ENCODE measurements at regions not wholly inside any gene's neighbourhood (a gene's known extent, or its start where the extent isn't known, plus 50 kb on each side); places are given as distances from the start of the nearest gene placed in this dataset.

DNA sequence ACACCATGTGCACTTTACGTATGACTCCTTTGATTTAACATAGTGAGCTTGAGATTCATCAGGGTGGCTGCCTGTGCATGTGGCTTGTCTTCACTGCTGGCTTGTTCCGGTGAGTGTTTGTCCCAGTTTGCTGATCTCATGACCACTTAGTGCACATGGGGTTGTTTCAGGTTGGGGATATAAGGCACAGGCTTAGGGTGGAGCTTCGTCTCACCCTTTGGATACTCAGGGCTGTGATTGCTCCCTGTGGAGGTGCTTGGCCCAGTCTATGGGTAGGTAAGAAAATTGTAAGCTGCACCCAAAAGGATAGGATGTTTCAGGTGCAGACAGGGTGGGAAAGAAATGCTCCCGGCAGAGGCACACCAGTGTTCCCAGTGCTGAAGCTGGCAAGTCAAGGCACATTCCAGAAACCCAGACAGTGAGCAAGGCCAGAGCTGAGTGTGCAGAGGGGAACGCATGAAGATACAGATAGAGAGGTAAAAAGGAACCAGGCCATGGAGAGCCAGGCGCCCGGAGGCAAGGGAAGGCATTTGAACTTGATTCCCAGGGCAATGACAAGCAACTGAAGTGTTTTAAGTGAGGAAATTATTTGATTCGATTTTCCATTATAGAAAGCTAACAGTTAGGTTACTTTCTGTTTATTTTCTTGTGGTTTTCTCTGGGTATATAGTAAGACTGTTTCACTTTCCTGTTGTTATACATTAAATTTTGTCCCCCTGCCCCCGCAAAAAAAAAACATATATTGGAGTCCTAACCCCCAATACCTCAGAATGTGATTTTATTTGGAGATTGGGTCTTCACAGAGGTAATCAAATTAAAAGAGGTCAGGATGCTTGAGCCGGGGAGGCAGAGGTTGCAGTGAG is 289.8 kb upstream of the KLF6 start:
- DNase-seq (ENCODE audit: low spot score), result peak; percentile 29

DNA sequence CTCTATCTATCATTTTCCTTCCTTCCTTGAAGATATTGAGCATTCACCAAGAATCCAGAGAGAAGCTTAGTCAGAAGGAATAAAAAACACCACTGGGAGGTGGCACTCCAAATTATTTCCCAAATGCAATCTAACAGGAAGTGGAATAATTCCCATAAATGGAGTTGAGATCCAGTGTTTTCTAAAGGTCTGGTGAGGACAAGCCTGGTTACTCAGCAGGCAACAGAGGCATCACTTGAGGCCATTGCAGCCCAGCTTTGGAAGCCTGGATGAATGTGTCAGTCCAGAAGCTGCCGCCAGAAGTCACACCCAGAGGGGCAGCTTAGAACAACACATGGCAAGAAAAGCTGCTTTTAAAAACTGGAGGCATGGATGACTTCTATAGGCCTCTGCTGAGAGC is 288.9 kb upstream of the KLF6 start:
- DNase-seq (ENCODE audit: low spot score), result no peak

DNA sequence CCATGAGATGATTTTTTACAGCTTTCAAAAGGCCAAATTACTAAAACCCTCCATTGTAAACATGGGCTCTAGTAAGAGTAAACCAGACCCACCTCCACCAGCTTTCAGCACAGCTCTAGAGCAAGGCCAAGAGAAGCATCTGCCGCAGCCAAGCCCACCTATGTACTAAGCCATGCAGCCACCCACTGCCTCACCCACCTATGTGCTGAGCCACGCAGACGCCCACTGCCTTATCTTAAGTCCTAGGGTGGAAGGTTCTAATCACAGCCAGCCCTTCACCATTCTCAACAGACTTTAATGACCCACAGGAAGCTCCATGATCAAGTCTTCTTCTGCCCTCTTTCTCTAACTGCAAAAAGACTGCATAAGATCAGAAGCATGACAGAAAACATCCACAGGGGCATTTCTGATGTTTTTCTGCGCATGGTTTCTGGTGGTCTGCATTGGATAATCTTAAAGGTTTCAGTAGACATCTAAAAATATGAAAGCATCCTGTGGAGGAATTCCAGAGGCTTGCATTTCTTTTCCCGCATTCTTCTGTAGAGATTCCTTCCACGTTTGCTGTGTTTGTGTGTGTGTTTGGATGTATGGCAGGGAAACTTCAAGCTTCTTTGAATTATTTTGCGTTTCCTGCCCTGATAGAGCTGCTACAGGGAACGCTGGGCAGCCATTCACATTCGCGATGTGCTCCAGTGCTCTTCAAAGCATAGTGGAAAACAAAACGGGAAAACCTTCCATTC is 286.1 kb upstream of the KLF6 start:
- DNase-seq (ENCODE audit: low spot score), result no peak

DNA sequence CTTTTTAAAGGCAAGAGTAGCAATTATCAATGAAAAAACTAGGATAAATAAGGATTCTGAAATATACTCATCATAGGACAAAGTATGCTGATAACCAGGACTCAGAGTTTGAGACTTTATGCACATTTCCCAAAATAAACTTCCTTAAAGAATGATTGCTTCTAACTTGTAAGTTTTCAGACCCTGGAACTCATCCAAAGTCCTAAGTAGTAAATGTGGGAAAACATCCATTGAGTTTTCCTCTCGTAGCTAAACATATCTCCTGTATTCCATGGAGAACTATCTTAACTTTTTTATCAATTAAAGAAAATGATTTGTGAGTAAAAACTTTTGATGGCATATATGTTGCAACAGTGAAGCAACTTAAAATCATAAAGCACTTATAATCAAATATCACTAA is 285.2 kb upstream of the KLF6 start:
- DNase-seq (ENCODE audit: low spot score), result no peak

DNA sequence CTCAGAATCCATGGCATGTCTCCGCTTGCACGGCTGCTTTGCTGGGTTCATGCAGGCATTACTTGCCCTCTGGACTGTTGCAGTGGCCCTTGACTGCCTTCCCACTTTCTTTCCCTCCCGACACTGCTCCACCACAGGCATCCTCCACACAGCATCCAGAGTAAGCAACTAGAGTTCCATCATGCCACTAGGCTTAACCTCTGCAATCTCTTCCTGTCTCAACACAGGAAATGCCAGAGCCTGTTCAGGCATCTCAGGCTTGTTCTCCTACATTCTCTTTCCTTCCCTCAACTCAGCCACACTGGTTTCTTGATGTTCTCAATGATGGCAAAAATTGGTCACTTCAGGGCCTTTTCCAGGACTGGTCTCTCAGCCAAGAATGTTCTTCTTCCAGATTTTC is 284.5 kb upstream of the KLF6 start:
- no peak for DNase-seq (ENCODE audit: low spot score)

DNA sequence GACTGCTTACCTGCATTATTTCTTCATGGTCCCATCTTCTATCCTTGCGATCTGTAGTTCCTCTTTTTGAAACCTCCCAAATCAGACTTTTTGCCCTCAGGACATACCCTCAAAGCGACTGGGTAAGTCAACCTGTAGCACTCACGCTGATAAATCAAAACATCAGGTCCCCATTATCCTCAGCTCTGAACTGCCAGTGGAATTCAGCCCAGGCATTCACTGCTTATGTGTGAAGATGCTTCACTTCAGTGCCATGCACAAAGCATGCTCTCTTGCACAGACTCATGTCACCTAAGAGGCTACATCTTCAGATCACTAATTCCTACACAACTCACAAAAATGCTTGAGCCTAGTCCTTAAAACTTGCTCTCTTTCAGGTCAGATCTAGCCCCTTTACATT is 283.6 kb upstream of the KLF6 start:
- no peak for DNase-seq (ENCODE audit: low spot score)

DNA sequence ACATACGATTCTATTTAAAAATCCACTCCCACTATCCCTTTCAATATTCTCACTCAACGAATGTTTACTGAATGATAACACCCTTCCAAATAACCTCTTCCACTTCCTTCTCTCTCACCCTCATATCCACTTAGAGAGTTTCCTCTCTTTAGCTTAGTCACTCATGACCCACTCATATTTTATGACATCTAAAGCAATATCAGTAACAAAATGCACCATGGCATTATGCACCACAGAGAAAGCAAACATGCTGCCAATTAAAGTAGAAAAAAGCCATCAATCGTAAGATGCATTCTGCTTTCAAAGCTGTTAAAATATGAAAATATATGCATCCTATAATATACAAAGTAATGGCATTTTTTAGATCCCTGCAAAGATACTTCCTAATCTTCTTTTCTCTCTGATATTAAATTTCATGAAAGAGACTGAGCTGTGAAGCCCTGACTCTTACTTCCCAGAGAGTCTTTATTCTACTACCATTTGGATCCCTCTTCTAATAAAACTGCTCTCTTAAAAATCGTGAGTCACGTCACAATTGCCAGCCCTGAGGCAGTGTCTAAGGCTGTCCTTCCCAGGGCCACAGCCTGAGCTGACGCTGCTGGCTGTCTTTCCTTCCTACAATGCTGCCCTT is 283.0 kb upstream of the KLF6 start:
- DNase-seq (ENCODE audit: low spot score), result no peak

DNA sequence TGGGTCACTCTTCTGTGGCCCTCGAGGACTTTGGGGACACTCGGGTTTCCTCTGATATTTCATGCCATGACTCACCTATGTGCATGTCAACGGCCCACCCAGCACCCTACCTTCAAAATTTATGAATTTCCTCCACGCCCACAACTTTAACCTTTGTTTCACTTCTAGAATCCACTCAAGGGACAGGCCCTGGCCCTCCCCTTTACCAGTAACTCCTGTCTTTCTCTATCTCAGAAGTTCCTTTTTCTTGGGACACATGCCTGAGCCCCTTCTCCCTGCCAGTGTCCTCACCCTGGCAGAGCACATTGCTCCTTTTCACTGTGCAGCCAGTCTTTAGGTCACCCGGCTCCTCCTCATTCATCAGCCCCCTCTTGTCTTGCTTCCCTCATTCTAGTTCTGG is 282.5 kb upstream of the KLF6 start:
- no peak for DNase-seq (ENCODE audit: low spot score)

DNA sequence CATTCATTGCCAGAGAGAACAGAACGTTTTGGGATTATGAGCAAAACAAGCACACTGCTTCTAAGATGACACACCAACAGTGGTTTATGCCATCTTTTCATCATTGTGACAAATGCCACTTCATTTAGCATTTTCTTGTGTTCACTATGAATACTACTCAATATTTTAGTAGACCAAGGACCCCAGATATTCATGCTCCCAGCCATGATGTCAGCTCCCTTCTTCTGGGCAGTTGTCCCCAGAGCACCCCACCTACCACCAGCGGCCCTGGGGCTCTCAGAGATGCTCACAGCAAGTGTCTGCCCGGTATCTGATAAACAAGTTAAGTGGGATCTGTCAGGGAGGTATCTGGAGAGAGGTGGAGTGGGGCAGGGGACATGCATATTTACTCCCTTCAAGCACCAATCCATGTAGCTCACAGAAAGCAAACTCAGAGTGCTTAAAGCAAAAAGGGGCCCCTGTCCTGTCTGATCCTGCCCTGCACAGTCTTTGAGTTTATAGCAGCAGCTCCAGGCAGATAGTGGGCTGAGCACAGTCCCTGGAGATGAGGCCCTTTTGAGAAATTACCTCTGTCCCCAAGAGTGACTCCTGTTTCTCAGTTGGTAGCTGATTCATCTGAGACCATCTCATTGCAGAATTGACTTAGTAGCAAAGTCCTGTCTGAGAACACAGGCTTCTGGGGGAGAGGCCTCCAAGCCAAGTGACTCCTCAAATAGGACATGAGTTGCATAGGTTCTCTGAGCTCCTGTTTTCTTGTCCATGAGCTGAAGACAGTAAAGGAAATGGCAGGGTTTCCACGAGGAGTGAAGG is 281.8 kb upstream of the KLF6 start:
- DNase-seq (ENCODE audit: low spot score), result no peak

DNA sequence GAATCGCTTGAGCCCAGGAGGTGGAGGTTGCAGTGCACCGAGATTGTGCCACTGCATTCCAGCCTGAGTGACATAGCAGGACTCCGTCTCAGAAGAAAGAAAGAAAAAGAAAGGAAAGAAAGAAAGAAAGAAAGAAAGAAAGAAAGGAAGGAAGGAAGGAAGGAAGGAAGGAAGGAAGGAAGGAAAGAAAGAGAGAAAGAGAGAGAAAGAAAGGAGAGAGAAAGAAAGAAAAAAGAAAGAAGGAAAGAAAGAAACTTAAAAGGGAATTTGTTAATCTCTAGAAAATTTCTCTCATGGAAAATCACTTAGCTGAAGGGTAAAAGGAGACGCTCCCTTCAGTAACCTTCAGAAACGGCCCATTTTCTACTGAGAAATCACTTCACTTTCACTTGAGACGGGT is 279.5 kb upstream of the KLF6 start:
- DNase-seq (ENCODE audit: low spot score), result no peak

DNA sequence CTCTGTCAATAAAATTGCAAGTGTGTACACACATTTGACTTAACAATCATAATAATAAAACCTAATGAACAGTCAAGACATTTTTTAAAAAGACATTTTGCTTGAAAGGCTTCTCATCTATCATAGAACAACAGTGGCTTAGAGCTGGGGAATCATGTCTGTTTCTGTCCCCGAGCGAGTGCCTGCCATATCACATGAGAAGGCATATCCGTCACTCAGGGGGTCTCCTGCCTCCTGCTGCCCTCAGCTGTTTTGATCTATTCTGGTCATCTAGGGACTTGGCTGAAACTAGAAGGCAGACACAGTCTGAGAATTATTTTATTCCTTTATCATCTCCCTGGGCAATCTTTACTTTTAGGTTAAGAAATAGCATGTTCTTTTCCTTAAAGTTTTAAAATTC is 278.7 kb upstream of the KLF6 start:
- DNase-seq (ENCODE audit: low spot score), result no peak

DNA sequence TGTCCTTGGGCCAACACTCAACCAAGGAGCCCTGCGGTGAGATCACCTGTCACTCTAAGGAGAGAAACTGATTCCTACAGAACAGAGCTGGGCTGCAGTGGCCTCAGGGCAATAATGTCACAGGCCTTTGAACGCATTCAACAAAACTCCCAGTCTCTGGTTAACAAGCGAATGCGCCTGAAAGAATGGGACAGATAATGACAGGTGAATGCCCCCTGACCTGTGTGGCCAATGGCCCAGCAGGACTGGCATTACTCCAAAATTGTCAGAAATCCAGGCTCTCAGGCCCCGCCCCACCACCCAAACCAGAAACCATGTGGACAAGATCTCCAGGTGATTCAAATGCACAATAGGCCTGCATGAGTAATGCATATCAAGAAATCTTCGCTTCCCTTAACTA is 277.7 kb upstream of the KLF6 start:
- DNase-seq (ENCODE audit: low spot score), result no peak

DNA sequence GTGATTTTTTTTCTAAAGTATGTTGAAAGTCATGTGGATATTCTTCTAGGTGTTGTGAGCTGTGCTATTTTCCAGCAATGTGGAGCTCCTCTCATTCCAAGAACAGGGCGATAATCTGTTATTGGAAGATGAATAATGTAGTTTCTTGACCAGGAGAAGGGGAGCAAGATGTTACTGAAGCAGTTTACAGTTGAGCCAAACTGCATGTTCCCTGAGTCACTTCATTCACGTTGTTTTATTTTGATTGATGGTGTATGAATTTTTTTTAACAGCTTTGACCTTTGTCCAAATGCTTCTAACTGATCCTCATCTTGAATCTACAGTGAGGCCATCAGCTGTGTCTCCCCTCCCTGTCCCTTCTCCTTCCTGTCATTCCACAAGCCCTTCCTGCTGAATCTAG is 277.1 kb upstream of the KLF6 start:
- DNase-seq (ENCODE audit: low spot score), result no peak

DNA sequence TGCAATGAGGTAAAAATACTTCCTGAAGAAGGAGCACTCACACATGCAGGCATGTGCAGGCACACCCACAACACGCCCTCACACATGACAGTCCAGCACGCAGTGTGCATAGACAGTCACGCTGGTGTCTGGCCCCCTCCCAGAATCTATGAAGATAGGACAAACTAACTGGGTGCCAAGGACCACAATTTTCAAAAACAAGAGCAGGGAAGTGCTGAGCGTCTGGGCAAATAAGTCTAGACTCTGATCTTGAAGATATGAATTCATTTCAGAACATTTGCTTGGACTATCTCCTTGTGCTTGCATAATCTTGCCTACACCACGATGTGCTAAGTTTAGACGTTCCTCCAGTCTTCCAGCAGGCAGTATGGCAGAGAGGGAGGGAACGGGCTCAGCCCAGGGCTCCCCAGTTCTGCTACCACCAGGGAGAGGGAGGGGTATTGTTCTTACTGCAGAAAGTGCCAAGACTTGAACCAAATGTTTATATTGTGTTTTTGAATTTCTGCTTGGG is 276.5 kb upstream of the KLF6 start:
- no peak for DNase-seq (ENCODE audit: low spot score)

DNA sequence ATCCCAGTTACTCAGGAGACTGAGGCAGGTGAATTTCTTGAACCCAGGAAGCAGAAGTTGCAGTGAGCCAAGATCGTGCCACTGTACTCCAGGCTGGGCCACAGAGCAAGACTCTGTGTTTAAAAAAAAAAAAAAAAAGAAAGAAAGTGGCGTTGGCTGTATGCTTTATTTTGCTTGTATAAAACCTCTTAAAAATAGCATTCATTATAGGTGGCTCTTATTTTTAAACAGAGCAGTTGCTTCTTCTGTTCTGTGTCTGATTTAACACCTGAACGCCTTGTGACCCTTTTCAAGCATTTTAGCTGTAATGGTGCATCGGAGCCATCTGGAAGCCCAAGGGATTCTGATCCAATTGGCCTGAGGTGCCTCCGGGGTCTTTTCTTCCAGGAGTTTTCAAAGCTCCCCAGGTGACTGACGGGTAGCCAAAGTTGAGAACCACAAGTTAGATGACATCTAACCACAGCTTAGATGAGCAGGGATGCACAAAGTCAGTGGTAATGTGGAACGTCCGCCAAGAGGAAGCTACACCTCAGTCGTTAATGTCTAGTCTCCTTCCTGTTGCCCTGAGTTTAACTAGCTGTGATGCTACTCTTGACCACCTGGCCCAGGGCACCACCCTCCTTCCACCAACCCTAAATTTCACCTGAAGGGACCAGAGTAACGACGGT is 274.6 kb upstream of the KLF6 start:
- DNase-seq (ENCODE audit: low spot score), result peak; percentile 51

DNA sequence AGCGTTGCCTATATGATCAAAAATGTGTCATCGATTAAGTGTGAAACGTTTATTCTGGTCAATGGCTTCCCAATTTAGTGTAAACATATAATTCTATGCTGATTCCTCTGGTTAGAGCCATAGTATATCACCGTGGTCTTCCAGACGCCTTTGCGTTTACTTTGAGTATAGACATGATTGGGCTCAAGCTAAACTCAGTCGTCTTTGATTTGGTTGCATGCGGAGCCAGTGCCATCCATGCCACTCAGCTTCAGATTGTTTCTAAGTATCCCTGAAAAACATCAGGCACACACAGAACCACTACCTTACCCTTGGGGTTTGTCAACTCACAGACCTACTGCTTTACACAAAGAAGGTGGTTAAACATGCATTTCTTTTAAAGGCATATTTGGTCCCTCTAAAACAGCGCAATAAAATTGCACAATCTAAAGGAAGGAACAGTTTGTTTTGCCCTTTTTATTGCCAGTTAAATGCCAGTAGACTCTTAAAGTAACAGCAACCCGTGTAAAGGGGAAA is 273.6 kb upstream of the KLF6 start:
- DNase-seq (ENCODE audit: low spot score), result no peak

DNA sequence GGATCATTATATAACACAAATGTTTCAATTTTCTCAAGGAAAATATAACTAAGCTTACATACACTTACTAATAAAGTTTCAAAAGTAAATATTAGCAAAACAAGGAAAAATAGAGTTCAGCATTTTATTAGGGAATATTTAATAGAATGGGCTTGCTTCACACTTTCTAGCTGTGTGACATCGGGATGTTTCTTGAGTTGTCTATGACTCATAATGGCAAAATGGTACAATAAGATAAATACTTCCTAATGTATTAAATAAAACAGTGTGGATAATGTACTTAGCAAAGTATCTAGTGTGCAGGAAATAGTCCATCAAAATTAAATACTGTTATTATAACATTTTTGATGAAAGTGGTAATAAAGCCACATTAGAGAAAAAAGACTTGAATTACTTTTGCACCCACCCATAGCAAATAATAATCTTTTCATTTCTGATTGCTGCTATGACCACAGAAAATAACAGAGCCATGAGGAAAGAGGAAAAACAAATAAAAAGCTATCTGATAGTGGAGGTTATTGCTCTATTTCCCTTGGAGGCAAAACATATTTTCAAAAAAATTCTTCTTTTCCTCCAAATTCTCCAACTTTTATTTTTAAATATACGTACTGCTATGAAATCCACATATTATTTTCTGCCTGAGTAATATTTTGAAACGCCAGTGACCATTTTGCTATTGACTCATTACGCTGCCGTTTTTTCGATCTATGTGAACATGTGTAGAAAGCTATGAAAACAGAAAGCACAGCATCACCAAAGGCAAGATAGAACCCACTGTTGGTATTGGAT is 272.9 kb upstream of the KLF6 start:
- DNase-seq (ENCODE audit: low spot score), result no peak

DNA sequence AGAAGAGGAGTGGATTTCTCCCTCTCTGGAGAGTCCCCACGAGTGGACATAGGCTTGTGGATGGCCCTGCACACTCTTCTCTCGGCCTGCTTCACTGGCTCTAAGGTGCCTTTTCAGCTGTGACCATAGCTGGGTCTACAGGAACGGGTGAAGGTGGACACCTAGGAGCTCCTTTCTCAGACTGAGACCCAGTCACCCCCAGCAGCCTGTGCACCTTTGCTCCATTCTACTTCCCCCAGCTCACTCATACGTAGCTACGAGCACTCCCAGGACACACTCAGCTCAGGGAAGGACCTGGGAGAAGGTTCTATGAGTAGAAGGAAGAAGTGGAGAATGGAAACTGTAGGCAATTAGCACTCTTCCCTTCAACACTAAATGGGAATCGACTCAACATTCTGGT is 272.0 kb upstream of the KLF6 start:
- no peak for DNase-seq (ENCODE audit: low spot score)

DNA sequence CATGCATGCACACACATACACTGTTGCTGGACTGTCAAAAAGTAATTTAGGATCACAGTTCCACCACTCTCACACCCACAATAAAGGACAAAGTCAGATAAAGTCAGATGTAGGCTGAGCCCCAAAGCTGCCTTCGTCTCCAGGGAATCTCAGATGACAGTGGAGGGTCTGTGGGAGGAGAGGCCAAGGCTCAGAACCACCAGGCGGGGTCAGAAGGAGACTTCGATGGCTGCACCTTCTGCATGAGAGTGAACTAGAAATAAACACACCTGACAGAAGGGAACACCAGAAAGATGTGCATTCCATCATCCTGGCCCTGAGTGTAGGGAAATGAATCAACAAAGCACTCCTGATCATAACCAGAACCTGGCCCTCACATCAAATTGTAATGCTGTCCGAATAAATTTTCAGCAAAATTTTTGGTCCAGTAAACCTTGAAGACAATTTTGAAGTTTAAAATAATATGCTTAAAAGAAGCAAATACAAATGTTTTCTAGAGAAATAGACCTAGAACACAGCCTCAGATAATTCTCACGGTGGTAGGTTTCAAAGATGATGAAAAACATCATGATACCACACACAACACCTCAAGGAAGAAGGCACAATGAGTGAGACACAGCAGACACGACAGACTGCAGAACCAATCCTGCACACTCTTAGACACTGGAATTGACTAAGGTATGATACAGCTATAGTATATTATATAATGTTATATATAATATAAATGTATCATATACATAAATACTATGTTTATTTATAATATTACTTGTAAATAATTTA is 269.8 kb upstream of the KLF6 start:
- DNase-seq (ENCODE audit: low spot score), result no peak

DNA sequence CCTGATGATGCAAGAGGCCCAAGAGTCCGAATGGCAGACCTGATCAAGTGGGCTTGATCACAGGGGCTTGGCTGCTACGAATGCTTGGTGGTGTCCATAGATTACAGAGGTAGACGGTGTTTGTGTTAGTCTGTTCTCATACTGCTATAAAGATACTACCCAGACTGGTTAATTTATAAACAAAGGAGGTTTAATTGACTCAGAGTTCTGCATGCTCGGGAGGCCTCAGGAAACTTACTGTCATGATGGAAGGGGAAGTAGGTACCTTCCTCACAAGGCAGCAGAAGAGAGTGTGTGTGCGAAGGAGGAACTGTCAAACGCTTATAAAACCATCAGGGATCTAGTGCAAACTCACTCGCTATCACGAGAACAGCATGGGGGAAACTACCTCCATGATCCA is 268.9 kb upstream of the KLF6 start:
- no peak for DNase-seq (ENCODE audit: low spot score)

Data from CD4-positive, alpha-beta T cell treated with Interleukin-6 at 100 ng/mL for 8 hours (primary cell).